H9 (cell line): ENCODE measurements at regions not wholly inside any gene's neighbourhood (a gene's known extent, or its start where the extent isn't known, plus 50 kb on each side); places are given as distances from the start of the nearest gene placed in this dataset.

Experiments
- DNase-seq: peaks from one replicate; pipeline ENCODE4 v3.0.0-alpha.2; 2017
- H2AFZ ChIP-seq: one replicate; pipeline ENCODE4 v1.6.1; 2013; ENCODE audit warnings: mild to moderate bottlenecking, low read length, control low read depth, moderate library complexity
- H2AK5ac ChIP-seq: 2 replicates; pipeline ENCODE4 v1.6.1; 2013; ENCODE audit warnings: low read length, control low read depth, mixed read lengths; ENCODE audit not compliant: insufficient read length
- H2BK120ac ChIP-seq: one replicate; pipeline ENCODE4 v1.6.1; 2013; ENCODE audit warnings: low read depth, mild to moderate bottlenecking, low read length, control low read depth, inconsistent platforms; ENCODE audit not compliant: poor library complexity, severe bottlenecking
- H2BK12ac ChIP-seq: 2 replicates; pipeline ENCODE4 v1.6.1; 2013; ENCODE audit warnings: low read length, control low read depth, mixed read lengths, low read depth; ENCODE audit not compliant: insufficient read length
- H2BK15ac ChIP-seq: 2 replicates; pipeline ENCODE4 v1.6.1; 2013; ENCODE audit warnings: low read depth, low read length, control low read depth
- H2BK20ac ChIP-seq: one replicate; pipeline ENCODE4 v1.6.1; 2013; ENCODE audit warnings: low read depth, mild to moderate bottlenecking, low read length, control low read depth, inconsistent platforms; ENCODE audit not compliant: poor library complexity, severe bottlenecking
- H2BK5ac ChIP-seq: 2 replicates; pipeline ENCODE4 v1.6.1; 2013; ENCODE audit warnings: low read length, control low read depth, mixed read lengths; ENCODE audit not compliant: insufficient read length
- H3K14ac ChIP-seq: 2 replicates; pipeline ENCODE4 v1.6.1; 2013; ENCODE audit warnings: low read length, control low read depth; ENCODE audit not compliant: insufficient read depth
- H3K18ac ChIP-seq: 2 replicates; pipeline ENCODE4 v1.6.1; 2013; ENCODE audit warnings: low read depth, mild to moderate bottlenecking, mixed read lengths, low read length, control low read depth; ENCODE audit not compliant: insufficient read length
- H3K23ac ChIP-seq: 2 replicates; pipeline ENCODE4 v1.6.1; 2013; ENCODE audit warnings: low read length, control low read depth, mixed read lengths, low read depth; ENCODE audit not compliant: insufficient read length
- H3K23me2 ChIP-seq: 2 replicates; pipeline ENCODE4 v1.6.1; 2013; ENCODE audit warnings: low read depth, mild to moderate bottlenecking, mixed read lengths, low read length, control low read depth; ENCODE audit not compliant: insufficient read length, poor library complexity, severe bottlenecking
- H3K27ac ChIP-seq: 2 replicates; pipeline ENCODE4 v1.5.1; 2013; ENCODE audit warnings: low read length, control low read depth, mixed read lengths, low read depth; ENCODE audit not compliant: insufficient read length
- H3K27me3 ChIP-seq: 2 replicates; pipeline ENCODE4 v1.6.1; 2013; ENCODE audit warnings: low read length, control low read depth, inconsistent platforms; ENCODE audit not compliant: insufficient read depth
- H3K4ac ChIP-seq: 2 replicates; pipeline ENCODE4 v1.6.1; 2013; ENCODE audit warnings: low read depth, mild to moderate bottlenecking, control low read depth, inconsistent platforms, low read length, moderate library complexity
- H3K4me1 ChIP-seq: 2 replicates; pipeline ENCODE4 v1.6.1; 2013; ENCODE audit warnings: low read length, control low read depth, inconsistent platforms; ENCODE audit not compliant: insufficient read depth
- H3K4me2 ChIP-seq: 2 replicates; pipeline ENCODE4 v1.6.1; 2013; ENCODE audit warnings: low read length, control low read depth, mixed read lengths; ENCODE audit not compliant: insufficient read length, insufficient read depth
- H3K56ac ChIP-seq: 2 replicates; pipeline ENCODE4 v1.6.1; 2013; ENCODE audit warnings: low read depth, mild to moderate bottlenecking, mixed read lengths, low read length, control low read depth; ENCODE audit not compliant: insufficient read length
- H3K79me1 ChIP-seq: 2 replicates; pipeline ENCODE4 v1.6.1; 2013; ENCODE audit warnings: low read depth, mild to moderate bottlenecking, moderate library complexity, low read length, control low read depth, inconsistent platforms; ENCODE audit not compliant: insufficient read depth, poor library complexity, severe bottlenecking
- H3K79me2 ChIP-seq: 2 replicates; pipeline ENCODE4 v1.6.1; 2013; ENCODE audit warnings: low read length, control low read depth, inconsistent platforms; ENCODE audit not compliant: insufficient read depth
- H3K9ac ChIP-seq: 2 replicates; pipeline ENCODE4 v1.6.1; 2013; ENCODE audit warnings: low read length, control low read depth, mixed read lengths; ENCODE audit not compliant: insufficient read length; ENCODE audit errors: extremely low read depth
- H3K9me3 ChIP-seq: one replicate; pipeline ENCODE4 v1.6.1; 2013; ENCODE audit warnings: low read depth, low read length, inconsistent platforms; ENCODE audit not compliant: control insufficient read depth
- H3T11ph ChIP-seq: one replicate; pipeline ENCODE4 v1.6.1; 2013; ENCODE audit warnings: mild to moderate bottlenecking, low read length, control low read depth, inconsistent platforms
- H4K20me1 ChIP-seq: one replicate; pipeline ENCODE4 v1.6.1; 2013; ENCODE audit not compliant: control insufficient read depth, insufficient read length, insufficient read depth
- H4K5ac ChIP-seq: 2 replicates; pipeline ENCODE4 v1.6.1; 2013; ENCODE audit warnings: low read depth, mild to moderate bottlenecking, mixed read lengths, low read length, control low read depth; ENCODE audit not compliant: insufficient read length
- H4K8ac ChIP-seq: replicated peaks from 2 replicates; pipeline ENCODE4 v1.6.1; 2013; ENCODE audit warnings: low read length, control low read depth, mixed read lengths, low read depth; ENCODE audit not compliant: insufficient read length
- H4K91ac ChIP-seq: 2 replicates; pipeline ENCODE4 v1.6.1; 2013; ENCODE audit warnings: low read depth, mild to moderate bottlenecking, moderate library complexity, mixed read lengths, low read length, control low read depth; ENCODE audit not compliant: insufficient read length
- H3K27ac Mint-ChIP-seq, 3 experiments: 2 replicates in 2 of 3; 3 replicates in 1 of 3; pipeline ENCODE4 v1.8.0; 2020 to 2021; ENCODE audit warnings: mixed read lengths in 3 of 3, mild to moderate bottlenecking in 1 of 3, moderate library complexity in 1 of 3
- H3K27me3 Mint-ChIP-seq: 2 replicates; pipeline ENCODE4 v1.8.0; 2021; ENCODE audit warnings: low read depth, mild to moderate bottlenecking, moderate library complexity, mixed read lengths
- H3K36me3 Mint-ChIP-seq, 3 experiments: 2 replicates in 2 of 3; 3 replicates in 1 of 3; pipeline ENCODE4 v1.8.0; 2020 to 2021; ENCODE audit warnings: low read depth in 3 of 3, mixed read lengths in 3 of 3; ENCODE audit not compliant: insufficient read depth in 1 of 3
- H3K4me1 Mint-ChIP-seq, 2 experiments: 2 replicates each; pipeline ENCODE4 v1.8.0; 2020; ENCODE audit warnings: mixed read lengths in 2 of 2
- H3K4me3 Mint-ChIP-seq, 2 experiments: 2 replicates in 1 of 2; 3 replicates in 1 of 2; pipeline ENCODE4 v1.8.0; 2020 to 2021; ENCODE audit warnings: mild to moderate bottlenecking in 2 of 2, mixed read lengths in 2 of 2, moderate library complexity in 1 of 2
- H3K9me3 Mint-ChIP-seq, 2 experiments: 2 replicates in 1 of 2; 3 replicates in 1 of 2; pipeline ENCODE4 v1.8.0; 2020; ENCODE audit warnings: mild to moderate bottlenecking in 2 of 2, mixed read lengths in 2 of 2, moderate library complexity in 1 of 2
- WGBS: extraction: QIAGEN DNeasy Blood & Tissue Kit; methylation state at CpG from one replicate; pipeline ENCODE4 v1.1.7; 2013; ENCODE audit warnings: missing lambda C conversion rate, low lambda C conversion rate, mixed read lengths; ENCODE audit not compliant: insufficient read length; ENCODE audit errors: extremely low coverage; 5-methylcytosine and 5-hydroxymethylcytosine counted together
- TF ChIP-seq, protein P1 (sequence below): fragments of 200-600 bp; sonication (generic); conservative IDR thresholded peaks from 3 replicates; pipeline ENCODE4 v1.8.0; 2021; ENCODE audit warnings: antibody characterized with exemption, mild to moderate bottlenecking

GRCh38 chr13:85368686-85369085 is 430.5 kb downstream of the SLITRK6 start:
- H4K91ac ChIP-seq = no peak overlapping the region
- H3K18ac ChIP-seq = no peak overlapping the region
- Mint-ChIP-seq H3K27ac (no peak overlapping the region), H3K4me1 (no peaks in the 10 kb centered on the region), H3K36me3 (no peaks in the 10 kb centered on the region), H3K27me3 (no peaks in the 10 kb centered on the region), H3K9me3 (peaks cover 0 to 3% of the 10 kb centered on the region in 2 experiments; a peak in 2 of 5 replicates), H3K4me3 (no peak overlapping the region)
- H4K20me1 ChIP-seq = no peaks in the 10 kb centered on the region
- H3K27ac ChIP-seq = no peak overlapping the region
- H4K5ac ChIP-seq = no peak overlapping the region
- H3K79me1 ChIP-seq = no peaks in the 10 kb centered on the region
- no peak overlapping the region for H3K9ac ChIP-seq
- H3K4ac ChIP-seq = no peak overlapping the region
- H2BK5ac ChIP-seq = no peak overlapping the region
- DNase-seq = no peak
- H2BK20ac ChIP-seq = no peak overlapping the region
- H2BK15ac ChIP-seq = no peak overlapping the region
- no peak overlapping the region for H3T11ph ChIP-seq
- no peak overlapping the region for H3K56ac ChIP-seq
- no peak overlapping the region for H3K4me2 ChIP-seq
- no CpG with 5 or more reads among the region's 1 CpG for whole genome bisulfite sequencing
- no peaks in the 10 kb centered on the region for H3K23me2 ChIP-seq
- TF ChIP-seq, protein P1, sequence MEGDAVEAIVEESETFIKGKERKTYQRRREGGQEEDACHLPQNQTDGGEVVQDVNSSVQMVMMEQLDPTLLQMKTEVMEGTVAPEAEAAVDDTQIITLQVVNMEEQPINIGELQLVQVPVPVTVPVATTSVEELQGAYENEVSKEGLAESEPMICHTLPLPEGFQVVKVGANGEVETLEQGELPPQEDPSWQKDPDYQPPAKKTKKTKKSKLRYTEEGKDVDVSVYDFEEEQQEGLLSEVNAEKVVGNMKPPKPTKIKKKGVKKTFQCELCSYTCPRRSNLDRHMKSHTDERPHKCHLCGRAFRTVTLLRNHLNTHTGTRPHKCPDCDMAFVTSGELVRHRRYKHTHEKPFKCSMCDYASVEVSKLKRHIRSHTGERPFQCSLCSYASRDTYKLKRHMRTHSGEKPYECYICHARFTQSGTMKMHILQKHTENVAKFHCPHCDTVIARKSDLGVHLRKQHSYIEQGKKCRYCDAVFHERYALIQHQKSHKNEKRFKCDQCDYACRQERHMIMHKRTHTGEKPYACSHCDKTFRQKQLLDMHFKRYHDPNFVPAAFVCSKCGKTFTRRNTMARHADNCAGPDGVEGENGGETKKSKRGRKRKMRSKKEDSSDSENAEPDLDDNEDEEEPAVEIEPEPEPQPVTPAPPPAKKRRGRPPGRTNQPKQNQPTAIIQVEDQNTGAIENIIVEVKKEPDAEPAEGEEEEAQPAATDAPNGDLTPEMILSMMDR = no peak
- H4K8ac ChIP-seq = no peak overlapping the region
- H3K14ac ChIP-seq = no peak overlapping the region
- H3K27me3 ChIP-seq = no peaks in the 10 kb centered on the region
- no peak overlapping the region for H3K23ac ChIP-seq
- H2AK5ac ChIP-seq = no peak overlapping the region
- no peaks in the 10 kb centered on the region for H3K9me3 ChIP-seq
- no peak overlapping the region for H2BK120ac ChIP-seq
- no peak overlapping the region for H2BK12ac ChIP-seq
- no peaks in the 10 kb centered on the region for H3K79me2 ChIP-seq
- H2AFZ ChIP-seq = no peak overlapping the region
- H3K4me1 ChIP-seq = no peaks in the 10 kb centered on the region
